Neural cell (in vitro differentiated cells): ENCODE measurements at regions not wholly inside any gene's neighbourhood (a gene's known extent, or its start where the extent isn't known, plus 50 kb on each side); places are given as distances from the start of the nearest gene placed in this dataset.

ENCODE experiments used
- CTCF ChIP-seq: fragments of 450-650 bp; IDR thresholded peaks from 2 replicates; pipeline ENCODE4 v1.5.1; 2014; ENCODE audit warnings: antibody characterized with exemption, mild to moderate bottlenecking, moderate library complexity; ENCODE audit not compliant: poor library complexity, severe bottlenecking
- EZH2 ChIP-seq: fragments of 200-600, 300-800 bp; shearing (Covaris generic), sonication (generic); IDR thresholded peaks from 2 replicates; pipeline ENCODE4 v1.6.1; 2014; ENCODE audit warnings: antibody characterized with exemption, low read length, borderline replicate concordance, mild to moderate bottlenecking; ENCODE audit not compliant: insufficient read depth, poor library complexity, severe bottlenecking

DNA sequence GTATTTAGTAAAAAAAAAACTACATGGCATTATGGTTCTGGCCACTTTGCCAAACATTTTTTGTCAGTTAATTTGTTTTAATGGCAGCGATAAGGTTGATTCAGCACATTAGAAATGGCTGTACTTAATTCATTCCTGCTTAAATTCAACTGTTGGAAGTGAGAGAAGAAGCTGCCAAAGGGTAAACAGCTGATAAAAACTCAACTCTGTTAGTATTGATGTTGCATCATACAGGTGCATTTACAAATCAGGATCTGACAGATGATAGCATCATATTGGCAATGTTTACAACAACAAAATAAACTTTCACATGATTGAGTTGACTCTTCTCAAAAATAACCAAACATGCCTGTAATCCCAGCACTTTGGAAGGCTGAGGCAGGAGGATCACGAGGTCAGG is 444.3 kb downstream of the IPMK start:
- TF ChIP-seq CTCF, result no peak
- no peak for TF ChIP-seq EZH2
